HT-29 (cell line): ENCODE measurements at regions not wholly inside any gene's neighbourhood (a gene's known extent, or its start where the extent isn't known, plus 50 kb on each side); places are given as distances from the start of the nearest gene placed in this dataset.
"Not testable (repeated sequence)": the region's sequence is repeated elsewhere in the genome, so short reads cannot be mapped to it uniquely, and the experiment has no call there.

ENCODE experiments used
- DNase-seq: peaks from one replicate; pipeline ENCODE4 v3.0.0-alpha.2; 2015; ENCODE audit warnings: low spot score

- no peak for DNase-seq
Measured at GRCh38 chr2:239833269-239834109, 191.7 kb downstream of the NDUFA10 start.

GRCh38 chr2:239832490-239833268, 192.5 kb downstream of the NDUFA10 start:
- no peak for DNase-seq

GRCh38 chr2:239831861-239832489, 193.2 kb downstream of the NDUFA10 start:
- no peak for DNase-seq

- DNase-seq = no peak
Measured at GRCh38 chr2:239831001-239831731, 194.0 kb downstream of the NDUFA10 start.

- DNase-seq = no peak
Measured at GRCh38 chr2:239830121-239831000, 194.8 kb downstream of the NDUFA10 start.

GRCh38 chr2:239829326-239829725, 195.8 kb downstream of the NDUFA10 start:
- DNase-seq = no peak

- not testable (repeated sequence) for DNase-seq
Measured at GRCh38 chr2:239828973-239829275, 196.2 kb downstream of the NDUFA10 start.

- no peak for DNase-seq
Measured at GRCh38 chr2:239828192-239828972, 196.8 kb downstream of the NDUFA10 start.

GRCh38 chr2:239827523-239827890, 197.6 kb downstream of the NDUFA10 start:
- no peak for DNase-seq

- no peak for DNase-seq
Measured at GRCh38 chr2:239826786-239827522, 198.2 kb downstream of the NDUFA10 start.

GRCh38 chr2:239826376-239826775, 198.8 kb downstream of the NDUFA10 start:
- no peak for DNase-seq

GRCh38 chr2:239825705-239825979, 199.5 kb downstream of the NDUFA10 start:
- DNase-seq = no peak

- no peak for DNase-seq
Measured at GRCh38 chr2:239824866-239825704, 200.1 kb downstream of the NDUFA10 start.

GRCh38 chr2:239824046-239824694, 201.0 kb downstream of the NDUFA10 start:
- peak; percentile 77 for DNase-seq

- DNase-seq = no peak
Measured at GRCh38 chr2:239822146-239822831, 202.9 kb downstream of the NDUFA10 start.

- no peak for DNase-seq
Measured at GRCh38 chr2:239821694-239822075, 203.5 kb downstream of the NDUFA10 start.

- DNase-seq = no peak
Measured at GRCh38 chr2:239820836-239821693, 204.1 kb downstream of the NDUFA10 start.
